Skin epidermis (tissue), 12 donors: ENCODE measurements at regions not wholly inside any gene's neighbourhood (a gene's known extent, or its start where the extent isn't known, plus 50 kb on each side); places are given as distances from the start of the nearest gene placed in this dataset.

Experiments
- H3K27ac ChIP-seq, 21 experiments: fragments of 200-600 bp; sonication (generic) in 11 of 21; one replicate each; pipeline ENCODE4 v1.5.0; 2020; ENCODE audit warnings: mild to moderate bottlenecking in 3 of 21, inconsistent platforms in 2 of 21, moderate library complexity in 2 of 21
- H3K4me3 ChIP-seq, 7 experiments: fragments of 200-600 bp; sonication (generic) in 2 of 7; one replicate each; pipeline ENCODE4 v1.5.0; 2020; ENCODE audit warnings: inconsistent platforms in 2 of 7, mild to moderate bottlenecking in 2 of 7, moderate library complexity in 1 of 7

DNA sequence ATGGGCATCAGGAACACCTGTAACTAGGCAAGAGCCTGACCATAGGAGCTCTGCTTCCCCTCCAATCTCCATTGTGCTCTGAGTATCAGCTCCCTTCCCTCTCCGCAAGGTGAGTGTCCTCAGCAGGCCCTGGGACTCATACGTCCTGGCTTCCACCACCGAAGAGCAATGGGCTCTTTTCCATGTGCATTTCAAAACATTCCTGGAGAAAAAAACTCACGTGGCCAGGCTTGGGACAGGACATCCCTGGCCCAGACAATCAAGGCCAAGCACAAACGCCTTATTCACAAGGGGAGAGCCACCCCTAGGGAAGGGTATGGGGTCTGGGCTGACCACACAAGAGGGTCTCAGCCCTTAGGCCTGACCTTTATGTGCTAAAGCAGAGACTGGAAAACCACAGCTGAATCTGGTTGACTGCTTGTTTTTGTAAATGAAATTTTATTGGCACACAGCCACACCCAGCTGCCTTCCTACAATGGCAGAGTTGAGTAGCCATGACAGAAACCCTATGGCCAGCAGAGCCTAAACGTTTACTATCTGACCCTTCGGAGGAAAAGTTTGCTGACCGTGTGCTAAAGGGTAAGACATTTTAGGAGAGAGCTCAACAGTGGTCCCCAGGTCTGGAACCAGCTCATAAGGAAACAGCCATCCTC, 175.7 kb upstream of the ARL4C start:
- Histone ChIP-seq H3K27ac (no peak overlapping the region), H3K4me3 (no peak overlapping the region)

DNA sequence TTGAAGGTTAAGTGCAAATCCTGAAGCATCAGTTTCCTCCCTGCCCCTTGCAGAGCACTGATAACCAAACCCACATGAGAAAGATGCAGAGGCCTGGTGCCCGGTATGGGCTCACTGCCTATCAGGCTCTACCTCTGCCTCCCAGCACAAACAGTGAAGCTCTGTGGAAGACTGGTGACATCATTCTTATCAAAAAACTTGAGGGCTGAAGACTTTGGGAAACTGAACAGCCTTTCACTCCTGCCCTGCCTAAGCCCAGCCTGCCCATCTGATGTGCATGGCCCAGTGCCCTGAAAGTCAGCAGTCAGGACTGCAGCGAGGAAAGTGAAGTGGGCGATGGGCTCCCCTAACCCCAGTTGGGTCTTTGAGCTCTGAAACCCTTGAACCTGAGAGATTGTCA, 174.8 kb upstream of the ARL4C start:
- H3K4me3 ChIP-seq: no peak overlapping the region
- no peak overlapping the region for H3K27ac ChIP-seq

DNA sequence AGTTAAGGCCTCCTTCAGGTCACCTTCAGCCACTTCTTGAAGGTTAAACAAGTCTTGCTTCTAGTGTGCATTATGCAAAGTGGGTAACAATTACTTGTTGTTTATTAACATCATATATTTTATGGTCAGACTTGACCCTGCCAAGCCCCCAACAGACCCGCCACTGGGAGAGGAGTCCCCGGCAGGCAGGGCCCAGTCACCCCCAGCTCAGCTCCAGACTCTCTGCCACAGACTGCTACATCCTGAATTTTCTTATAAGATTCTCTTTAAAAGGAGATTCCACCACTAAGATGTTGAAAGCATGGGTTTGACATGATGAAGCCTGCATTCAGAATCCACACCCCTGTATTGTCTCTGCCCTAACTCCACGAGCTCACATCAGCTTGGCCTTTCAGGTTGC, 174.3 kb upstream of the ARL4C start:
- no peak overlapping the region for H3K4me3 ChIP-seq
- H3K27ac ChIP-seq: no peak overlapping the region

DNA sequence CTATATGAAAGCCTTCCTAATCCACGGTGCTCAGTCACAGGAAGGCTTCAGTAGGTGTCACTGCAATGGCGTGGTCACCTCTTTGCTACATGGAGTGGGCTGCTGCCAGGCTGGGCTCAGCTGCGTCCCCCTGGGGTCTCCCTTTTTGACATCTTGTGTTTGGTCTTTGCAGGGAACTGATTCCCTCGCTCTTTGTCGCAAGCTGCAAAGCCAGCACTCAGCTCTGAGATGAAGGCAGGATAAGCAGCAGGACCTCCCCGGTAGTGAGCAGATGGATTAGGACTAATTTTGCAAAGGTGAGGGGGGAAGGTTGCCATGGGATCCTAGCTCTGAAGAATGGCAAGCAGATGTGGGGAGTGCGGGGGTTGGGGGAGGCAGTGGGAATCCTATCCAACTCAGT, 173.9 kb upstream of the ARL4C start:
- Histone ChIP-seq H3K27ac (no peak overlapping the region), H3K4me3 (no peak overlapping the region)

DNA sequence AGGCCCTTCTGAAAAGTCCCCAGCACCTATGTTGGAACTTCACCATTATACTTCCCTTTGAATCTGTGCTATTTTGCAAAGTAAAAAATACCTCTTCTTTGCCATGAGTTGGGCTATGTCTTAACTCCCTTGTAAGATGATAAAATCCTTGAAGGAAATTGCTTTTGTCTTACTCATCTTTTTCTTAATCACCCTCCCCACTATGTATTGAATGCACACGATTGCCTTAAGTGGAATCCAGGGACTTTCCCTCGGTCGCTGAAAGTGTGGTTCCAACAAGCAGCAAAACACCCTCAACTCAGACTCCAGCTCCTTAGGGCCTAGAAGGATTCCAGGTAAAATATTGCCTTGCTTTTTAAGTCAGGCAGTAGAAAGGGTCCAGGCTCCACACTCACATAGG, 173.2 kb upstream of the ARL4C start:
- Histone ChIP-seq H3K4me3 (no peak overlapping the region), H3K27ac (peak overlapping the region in 1 of 21 experiments; percentile 5)

DNA sequence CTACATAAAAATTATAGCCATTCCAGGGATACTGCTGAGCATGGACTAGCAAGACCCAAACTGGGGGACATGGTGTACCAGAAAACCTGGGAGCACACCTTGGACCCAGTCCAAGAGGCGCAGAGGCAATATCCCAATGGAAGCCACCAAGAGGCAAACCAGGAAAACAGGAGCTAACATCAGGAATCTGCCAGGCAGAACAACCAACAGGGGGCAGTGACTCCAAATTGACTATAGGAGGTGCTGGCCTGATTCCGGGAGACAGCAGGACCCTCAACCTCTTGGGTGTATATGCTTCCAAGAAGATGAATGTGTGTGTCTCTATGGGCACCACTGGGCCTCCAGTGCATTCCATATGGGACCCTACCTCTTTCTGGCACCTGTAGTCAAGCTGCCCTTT, 172.7 kb upstream of the ARL4C start:
- Histone ChIP-seq H3K27ac (peak overlapping the region in 2 of 21 experiments; percentile 35 to 42), H3K4me3 (no peak overlapping the region)

DNA sequence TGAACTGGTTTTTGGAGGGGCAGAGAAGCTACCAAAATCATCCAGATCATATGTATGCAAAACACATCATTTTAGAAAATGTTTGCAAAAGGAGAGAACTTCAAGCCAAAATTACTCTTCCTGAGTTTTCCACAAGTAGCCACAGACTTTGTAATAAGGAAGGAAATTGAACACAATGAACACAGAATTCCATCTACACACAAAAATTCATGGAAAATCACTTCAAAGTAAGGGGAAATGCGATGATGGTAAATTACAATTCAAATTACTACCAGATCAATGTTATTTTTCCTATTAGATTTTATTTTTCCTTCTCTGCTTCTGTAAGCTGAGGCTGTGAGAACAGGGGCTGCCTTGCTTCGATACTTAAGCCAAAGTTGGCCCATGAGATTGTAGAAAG, 172.1 kb upstream of the ARL4C start:
- Histone ChIP-seq H3K27ac (peak overlapping the region in 2 of 21 experiments; percentile 35 to 42), H3K4me3 (no peak overlapping the region)

DNA sequence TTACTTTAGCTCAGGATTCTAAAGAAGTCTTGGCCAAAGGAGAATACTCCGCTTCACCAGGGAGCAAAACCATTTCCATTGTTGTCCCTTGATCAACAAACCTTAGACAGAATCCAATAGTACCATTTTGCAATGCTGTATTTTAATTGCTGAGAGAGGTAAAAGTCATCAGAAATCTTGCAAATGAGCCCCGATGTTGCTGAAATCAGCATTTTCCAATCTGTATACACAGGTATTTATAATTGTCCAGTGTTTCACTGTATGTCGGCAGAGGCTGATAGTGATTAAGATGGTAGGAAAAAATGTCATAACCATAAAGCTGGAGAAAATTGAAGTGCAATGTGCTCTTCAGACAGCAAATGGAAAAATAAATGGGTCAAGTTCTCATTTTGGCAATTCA, 170.0 kb upstream of the ARL4C start:
- no peak overlapping the region for H3K4me3 ChIP-seq

DNA sequence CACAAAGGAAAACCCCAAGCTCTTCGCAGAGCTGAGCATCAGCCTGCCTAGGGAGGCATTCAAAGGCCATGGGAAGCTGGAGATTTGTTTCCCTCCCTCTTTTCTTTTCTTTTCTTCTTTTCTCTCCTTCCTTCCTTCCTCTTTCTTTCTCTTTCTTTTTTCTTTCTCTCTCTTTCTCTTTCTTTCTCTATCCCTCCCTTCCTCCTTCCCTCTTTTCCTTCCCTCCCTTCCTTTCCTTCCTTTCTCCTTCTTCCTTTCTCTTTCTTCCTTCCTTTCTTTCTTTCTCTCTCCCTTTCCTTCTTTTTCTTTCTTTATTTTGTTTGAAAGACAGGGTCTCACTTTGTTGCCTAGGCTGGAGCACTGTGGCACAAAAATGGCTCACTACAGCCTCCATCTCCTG, 168.4 kb upstream of the ARL4C start:
- no peak overlapping the region for H3K4me3 ChIP-seq
- H3K27ac ChIP-seq: no peak overlapping the region

More for the DNA sequence above, 170.0 kb upstream of the ARL4C start:
- H3K27ac ChIP-seq: no peak overlapping the region

DNA sequence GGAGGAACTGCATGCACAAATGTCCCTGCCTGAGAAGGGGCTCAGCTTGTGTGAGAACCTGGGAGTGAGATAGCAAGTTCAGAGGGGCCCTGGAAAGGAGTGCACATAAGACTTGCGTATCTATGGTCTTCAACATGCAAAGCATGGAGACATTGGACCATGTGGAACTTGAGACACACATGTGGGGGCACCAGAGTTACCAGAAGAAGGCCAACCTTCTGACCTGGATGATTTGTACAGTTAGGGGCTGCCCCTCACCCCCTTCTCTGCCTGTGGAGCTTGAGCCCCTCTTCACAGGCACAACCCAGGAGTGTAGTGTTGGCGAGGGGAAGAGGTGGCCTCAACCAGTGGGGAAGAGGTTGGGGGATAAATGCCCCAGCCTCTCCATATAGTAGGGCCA, 165.0 kb upstream of the ARL4C start:
- no peak overlapping the region for H3K4me3 ChIP-seq
- H3K27ac ChIP-seq: no peak overlapping the region

DNA sequence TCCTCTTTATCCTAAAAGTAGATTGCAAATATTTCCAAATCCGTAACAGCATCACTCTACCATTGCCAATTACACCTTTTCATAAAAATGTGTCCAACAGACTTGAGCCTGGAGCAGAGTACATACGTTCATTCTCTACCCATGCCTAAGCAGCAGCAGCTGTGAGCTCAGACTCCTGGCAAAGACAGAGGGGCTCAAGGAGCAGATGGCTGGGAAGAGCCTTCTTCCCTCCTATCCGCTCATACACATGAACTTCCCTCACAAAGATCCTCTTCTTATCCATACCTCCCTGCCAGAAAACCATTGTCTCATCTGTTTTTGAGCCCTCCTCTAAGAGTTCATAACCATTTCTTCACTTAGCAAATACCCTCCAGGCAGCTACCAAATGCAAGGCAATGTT, 164.3 kb upstream of the ARL4C start:
- no peak overlapping the region for H3K27ac ChIP-seq
- no peak overlapping the region for H3K4me3 ChIP-seq

DNA sequence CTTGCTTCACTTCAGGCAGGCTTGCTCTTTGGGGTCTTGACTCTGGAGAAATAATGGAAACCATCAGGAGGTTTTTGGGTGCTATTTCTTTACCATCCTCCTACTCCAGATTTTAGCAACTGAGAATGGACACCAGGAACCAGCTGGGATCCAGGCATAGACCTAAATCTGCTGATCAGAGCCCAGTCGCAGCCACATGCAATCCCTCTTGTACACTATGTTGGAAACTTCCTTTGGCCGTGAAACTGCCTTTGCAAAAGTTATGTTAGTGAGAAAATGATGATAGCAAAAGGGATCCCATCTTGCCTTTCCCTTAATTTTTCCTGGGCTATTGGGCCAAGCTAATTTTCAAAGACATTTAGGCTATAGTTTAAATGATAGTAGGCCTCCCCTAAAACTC, 158.8 kb upstream of the ARL4C start:
- no peak overlapping the region for H3K27ac ChIP-seq
- no peak overlapping the region for H3K4me3 ChIP-seq

DNA sequence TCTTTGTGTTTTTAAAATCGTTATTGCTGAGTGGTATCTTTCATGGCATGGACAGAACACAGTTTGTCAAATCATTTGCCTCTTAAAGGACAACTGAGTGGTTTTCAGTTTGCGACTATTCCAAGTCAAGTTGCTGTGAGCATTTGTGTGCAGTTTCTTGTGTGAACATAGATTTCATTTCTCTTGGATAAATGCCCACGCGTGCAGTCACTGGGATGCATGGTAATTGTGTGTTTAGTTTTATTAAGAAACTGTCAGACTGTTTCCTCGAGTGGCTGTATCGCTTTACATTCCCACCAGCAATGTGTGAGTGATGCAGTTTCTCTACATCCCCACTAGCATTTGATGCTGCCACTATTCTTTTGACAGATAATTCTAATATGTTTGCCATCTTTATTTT, 154.0 kb upstream of the ARL4C start:
- Histone ChIP-seq H3K27ac (no peak overlapping the region), H3K4me3 (no peak overlapping the region)

DNA sequence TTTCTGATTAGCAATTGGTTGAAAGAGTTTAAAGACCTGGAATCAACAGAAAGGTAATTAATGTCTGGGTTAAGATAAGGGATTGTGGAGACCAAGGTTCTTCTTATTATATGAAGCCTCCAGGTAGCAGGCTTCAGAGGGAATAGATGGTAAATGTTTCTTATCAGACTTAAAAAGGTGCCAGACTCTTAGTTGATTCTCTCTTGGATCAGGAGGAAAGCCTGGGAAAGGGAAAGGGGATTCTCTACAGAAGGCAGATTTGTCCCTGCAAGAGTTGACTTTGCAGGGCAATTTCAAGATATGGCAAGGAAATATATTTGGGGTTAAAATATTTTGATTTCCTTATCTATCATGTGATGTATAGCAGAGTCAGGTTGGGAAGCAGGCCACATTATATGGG, 153.1 kb upstream of the ARL4C start:
- H3K27ac ChIP-seq: no peak overlapping the region
- no peak overlapping the region for H3K4me3 ChIP-seq

DNA sequence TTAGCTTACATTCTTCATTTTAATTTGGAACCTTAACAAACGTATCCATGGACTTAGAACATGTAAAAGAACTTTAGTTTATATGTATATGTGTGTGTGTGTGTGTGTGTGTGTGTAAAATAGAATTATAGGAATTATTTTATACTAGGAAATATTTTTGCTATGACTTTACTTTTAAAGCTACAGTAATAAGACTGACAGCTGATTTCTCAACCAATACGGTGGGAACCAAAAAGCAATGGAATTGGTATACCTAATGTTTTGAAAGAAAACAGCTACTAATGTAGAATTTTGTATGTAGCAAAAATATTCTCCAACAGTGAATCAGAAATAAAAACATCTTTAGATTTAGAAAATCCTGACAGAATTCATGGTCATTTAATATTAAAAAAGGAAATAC, 146.5 kb upstream of the ARL4C start:
- H3K4me3 ChIP-seq: no peak overlapping the region
- H3K27ac ChIP-seq: no peak overlapping the region

DNA sequence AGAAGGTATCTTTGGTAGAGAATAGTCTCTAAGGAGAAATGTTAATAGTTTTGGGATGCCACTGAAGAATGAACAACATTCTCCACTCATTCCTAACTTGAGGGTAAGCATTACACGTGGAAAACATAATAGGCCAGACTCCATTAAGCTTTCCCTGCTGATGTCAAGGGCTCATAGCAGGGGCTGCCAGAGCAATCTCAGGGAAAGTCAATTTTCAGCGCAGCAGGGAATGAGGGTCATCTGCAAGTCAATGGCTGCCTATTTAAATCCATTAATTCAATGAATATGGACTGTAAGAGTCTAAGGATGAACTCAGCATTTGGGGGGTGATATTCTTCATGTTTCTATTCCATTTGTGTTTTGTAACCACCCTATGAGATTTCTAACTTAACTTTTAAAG, 144.2 kb upstream of the ARL4C start:
- Histone ChIP-seq H3K4me3 (no peak overlapping the region), H3K27ac (no peak overlapping the region)

DNA sequence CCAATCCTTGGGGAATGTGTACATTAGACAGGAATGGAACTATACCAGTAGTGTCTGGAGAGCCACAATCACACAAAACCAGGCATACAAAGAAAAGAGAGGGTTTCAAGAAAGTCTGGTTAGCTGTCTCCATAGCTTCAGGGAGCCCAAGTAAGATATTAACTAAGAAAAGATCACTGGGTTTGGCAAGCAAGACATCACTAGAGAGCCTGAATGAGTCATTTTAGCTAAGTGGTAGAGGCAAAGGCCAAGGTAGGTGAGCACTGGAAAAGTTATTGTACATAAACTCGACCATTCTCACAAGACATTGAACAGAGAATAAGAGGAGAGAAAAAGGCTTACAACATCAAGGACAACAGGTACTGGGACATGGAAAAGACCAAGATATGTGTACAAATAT, 143.8 kb upstream of the ARL4C start:
- Histone ChIP-seq H3K4me3 (no peak overlapping the region), H3K27ac (no peak overlapping the region)

DNA sequence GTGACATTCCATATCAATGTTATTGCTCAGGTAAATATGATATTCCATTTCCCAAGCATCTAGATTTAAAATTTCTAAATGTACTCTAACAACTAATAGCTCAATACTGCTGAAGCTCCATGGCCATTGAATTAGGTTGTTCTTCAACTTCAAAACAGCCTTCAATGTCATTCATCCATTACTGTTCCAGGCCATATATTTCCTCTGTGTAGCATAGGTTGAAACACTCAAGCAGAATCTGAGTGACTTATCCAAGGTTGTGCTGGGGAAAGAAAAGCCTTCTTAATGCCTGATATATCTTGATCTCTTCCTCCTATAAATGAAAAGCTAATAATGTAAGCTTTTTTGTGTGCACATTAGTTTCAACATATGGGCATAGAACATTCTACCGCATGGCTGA, 142.1 kb upstream of the ARL4C start:
- no peak overlapping the region for H3K4me3 ChIP-seq
- no peak overlapping the region for H3K27ac ChIP-seq

DNA sequence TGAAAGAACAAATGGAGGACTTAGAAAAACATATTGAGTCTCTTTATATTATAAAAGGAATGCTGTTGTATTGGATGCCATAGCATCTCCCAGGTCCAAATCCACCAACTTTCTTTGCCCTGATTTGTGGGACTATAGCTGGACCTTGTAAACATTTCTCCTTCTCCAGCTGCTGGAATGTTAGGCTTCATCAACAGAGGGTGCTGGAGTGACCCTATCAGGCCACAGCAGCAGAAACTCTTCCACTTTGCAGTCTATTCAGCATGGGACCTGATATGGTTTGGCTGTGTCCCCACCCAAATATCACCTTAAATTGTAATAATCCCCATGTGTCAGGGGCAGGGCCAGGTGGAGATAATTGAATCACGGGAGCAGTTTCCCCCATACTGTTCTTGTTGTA, 138.4 kb upstream of the ARL4C start:
- Histone ChIP-seq H3K4me3 (no peak overlapping the region), H3K27ac (no peak overlapping the region)

DNA sequence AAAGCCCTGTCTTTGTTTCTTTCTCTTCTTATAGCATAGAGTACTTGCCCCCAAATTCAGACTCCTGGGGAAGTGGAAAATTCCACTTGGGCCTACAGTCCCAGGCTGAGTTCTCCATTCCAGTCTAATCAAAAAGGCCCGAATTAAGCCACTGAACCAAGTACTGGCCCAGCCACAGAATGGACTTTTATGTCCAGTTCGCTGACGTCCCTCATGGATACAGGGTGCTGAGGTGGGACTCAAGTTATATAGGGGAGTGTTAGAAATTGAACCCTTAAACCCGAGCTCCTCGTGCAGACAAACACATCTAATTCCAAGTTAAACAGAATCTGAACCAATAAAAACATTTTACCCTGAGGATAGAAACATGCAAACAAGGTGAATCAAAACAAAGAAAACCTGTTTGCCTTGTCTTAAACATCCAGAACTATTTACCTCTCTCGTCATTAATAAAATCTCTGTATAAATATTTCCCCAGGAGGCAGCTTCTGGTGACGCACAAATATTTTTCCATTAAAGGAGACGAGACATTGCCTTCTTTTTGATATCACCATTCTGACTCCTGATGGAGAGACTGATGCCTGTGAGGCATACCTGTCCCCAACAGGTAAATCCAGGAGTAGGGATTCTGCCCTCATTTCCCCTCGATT, 136.8 kb upstream of the ARL4C start:
- Histone ChIP-seq H3K4me3 (no peak overlapping the region), H3K27ac (peak overlapping the region in 5 of 21 experiments; percentile 3 to 61 (median 19))

DNA sequence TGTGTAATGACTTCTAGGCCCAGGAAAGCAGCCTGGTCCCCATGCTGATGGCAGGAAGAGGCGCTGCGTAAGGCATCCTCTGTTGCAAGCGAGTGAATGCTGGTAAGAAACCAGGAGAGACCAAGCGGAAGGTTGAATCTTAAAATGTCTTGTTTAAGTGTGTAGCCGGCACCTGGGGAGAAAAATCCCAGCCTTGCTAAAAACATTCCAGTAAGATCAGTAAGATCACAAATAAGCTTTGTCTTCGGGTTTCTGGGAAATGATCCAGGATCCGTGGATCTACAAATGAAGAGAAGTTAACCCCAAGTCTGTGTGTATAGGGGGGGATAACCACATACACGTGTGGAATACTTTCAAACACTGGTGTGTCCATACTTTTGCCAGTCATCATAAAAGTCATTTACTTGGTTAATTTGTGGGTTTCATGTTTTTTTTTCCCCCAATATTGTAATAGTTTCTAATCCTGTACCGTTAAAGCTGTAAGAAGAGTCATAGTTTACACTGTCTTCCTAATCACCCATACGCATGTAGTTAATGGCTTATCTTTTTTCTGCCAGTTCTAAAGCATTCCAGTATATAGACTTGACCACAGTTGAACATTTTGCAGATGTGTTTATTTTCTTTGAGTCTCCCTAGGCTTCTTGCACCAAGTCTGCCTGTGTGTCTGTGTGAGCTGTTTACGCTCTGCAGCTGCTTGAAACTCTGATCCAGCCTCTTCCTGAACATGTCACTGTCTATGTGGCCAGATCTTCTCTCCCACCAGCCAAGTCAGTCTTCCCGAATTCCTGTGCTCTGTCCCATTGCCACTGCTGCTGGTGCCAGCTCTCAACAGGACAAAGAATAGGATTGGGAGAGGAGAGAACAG, 135.9 kb upstream of the ARL4C start:
- Histone ChIP-seq H3K27ac (peak overlapping the region in 6 of 21 experiments; percentile 13 to 73 (median 52)), H3K4me3 (no peak overlapping the region)
